GM19452 (cell line): ENCODE measurements at regions not wholly inside any gene's neighbourhood (a gene's known extent, or its start where the extent isn't known, plus 50 kb on each side); places are given as distances from the start of the nearest gene placed in this dataset.
A peak's percentile ranks its signal among the peaks of the same experiment; 100 is the strongest.

Experiments
- ATAC-seq: cut with Tn5 transposase; IDR thresholded peaks from one replicate; pipeline ENCODE4 v1.9.1; 2021; ENCODE audit not compliant: unreplicated experiment

- no peak for ATAC-seq
Measured at GRCh38 chr6:128672023-128672422, 151.6 kb upstream of the PTPRK start.

GRCh38 chr6:128667339-128667858, 147.0 kb upstream of the PTPRK start:
- ATAC-seq = no peak

- no peak for ATAC-seq
Measured at GRCh38 chr6:128666405-128666804, 146.0 kb upstream of the PTPRK start.

GRCh38 chr6:128663238-128663637, 142.8 kb upstream of the PTPRK start:
- peak; percentile 61 for ATAC-seq

- no peak for ATAC-seq
Measured at GRCh38 chr6:128659878-128660622, 139.7 kb upstream of the PTPRK start.

DNA sequence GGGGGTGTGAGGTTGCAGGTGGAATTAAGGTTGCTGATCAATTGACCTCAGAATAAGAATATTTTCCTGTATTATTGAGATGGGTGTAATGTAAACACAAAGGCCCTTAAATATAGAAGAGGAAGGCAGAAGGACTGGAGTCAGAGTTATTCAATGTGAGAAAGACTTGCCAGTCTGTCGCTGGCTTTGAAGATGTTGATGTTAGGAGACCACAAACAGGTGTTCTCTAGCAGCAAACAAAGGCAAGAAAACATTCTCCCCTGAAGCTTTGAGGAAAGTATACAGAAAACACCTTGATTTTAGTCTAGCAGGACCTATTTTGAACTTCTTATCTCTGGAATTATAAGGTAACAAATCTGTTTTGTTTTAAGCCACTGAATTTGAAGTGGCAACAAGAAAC, 138.9 kb upstream of the PTPRK start:
- ATAC-seq = no peak

DNA sequence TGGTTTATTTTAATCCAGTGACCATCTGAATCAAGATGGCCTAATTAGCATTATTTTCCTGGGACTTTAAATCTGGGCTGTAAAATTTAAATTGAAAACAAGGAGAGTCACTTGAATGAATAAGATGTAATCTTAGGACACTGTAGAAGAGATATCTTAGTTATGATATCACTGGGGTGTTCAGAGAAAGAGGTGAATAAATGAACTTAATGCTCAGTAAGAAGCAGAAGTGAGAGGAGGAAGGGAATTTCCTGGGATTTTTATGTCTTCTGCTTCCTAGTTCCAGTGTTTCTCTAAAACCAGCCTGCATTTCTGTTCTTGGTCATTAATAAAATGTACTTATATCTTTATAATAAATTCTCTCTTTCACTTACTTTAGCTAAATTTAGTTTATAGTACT, 136.8 kb upstream of the PTPRK start:
- no peak for ATAC-seq

- peak; percentile 80 for ATAC-seq
Measured at GRCh38 chr6:128655978-128656498, 135.6 kb upstream of the PTPRK start.

DNA sequence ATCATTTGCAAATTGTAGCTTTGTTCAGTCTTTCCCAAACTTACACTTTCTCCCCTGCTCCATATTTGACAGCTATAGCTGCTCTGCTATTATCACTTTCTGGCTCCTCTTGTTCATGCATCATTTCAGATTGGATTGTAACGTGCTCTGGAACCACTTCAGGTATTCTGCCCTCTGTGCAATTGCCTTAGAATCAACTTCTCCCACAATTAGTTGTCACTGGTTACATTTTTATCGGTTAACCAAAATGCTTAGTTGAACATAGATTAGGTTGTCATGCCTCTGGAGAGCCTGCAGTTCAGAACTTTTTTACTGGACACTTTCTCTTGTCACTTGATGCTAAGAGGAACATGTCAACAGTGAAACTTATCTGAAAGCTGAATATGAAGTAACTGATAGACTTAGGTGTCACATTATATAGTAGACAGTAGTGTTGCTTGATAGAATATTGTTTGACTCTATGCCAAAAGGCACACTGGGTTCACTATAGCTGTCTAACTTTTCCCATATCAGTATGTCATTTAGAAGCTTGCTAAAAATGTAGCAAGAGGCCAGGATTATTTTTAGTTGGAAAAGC, 127.7 kb upstream of the PTPRK start:
- ATAC-seq = no peak

DNA sequence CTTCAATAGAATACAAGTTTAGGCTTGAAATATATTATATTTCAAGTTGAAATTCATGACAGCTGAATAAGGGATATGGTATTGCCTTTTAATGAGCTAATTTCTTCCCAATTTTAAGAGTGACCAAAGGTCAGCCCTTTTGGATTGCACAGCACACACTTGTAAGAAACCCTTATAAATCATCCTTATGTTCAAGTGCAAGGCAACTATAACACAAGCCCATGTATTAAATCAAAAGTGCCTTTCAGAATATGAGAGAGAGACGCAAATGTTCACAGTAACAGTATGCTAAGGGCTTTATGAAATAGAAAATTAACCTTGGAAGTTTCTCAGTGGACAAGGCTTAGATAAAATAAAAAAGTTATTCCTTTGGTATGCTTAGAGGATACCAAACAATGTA, 121.7 kb upstream of the PTPRK start:
- ATAC-seq = no peak

- no peak for ATAC-seq
Measured at GRCh38 chr6:128641703-128642102, 121.3 kb upstream of the PTPRK start.

- no peak for ATAC-seq
Measured at GRCh38 chr6:128638817-128639216, 118.4 kb upstream of the PTPRK start.

GRCh38 chr6:128635219-128635618, 114.8 kb upstream of the PTPRK start:
- ATAC-seq = no peak

- ATAC-seq = no peak
Measured at GRCh38 chr6:128632131-128632530, 111.7 kb upstream of the PTPRK start.

DNA sequence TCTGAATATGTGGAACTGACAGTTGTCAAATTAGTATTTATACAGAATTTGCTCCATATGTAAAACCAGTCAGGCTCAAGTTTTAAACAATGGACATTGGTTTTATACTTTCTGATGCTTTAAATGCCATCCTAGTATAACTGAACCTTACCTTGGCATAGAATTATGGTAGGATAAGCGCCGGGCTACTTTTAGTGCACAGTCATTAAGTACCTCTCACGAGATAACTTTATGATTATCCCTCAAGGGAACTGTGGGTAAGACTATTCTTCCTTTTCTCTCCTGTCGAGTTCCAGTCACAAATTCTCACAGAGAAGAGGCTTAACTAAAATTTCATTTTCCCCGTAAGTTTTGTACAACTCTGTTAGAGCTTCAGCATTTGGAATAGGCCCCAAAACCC, 110.6 kb upstream of the PTPRK start:
- no peak for ATAC-seq

DNA sequence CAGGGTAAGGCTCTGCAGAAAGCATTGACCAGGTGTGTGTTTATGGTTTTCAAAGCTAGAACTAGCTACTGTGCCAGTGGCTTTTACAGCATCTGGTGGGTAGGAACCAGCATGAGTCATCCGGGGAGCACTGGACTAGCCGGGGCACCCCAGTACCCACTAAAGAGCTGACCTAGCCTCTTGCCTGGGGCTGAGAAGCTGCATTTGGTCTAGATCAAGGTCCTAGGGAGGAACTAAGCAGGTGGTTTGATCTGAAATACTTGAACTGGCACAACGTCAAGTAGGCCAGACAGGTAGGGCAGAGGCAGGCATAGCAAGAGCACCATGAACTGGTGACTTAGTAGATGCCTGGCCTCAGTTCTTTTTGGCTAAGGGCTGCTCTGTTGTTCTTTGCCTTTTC, 109.8 kb upstream of the PTPRK start:
- ATAC-seq = no peak

GRCh38 chr6:128617285-128617684, 96.9 kb upstream of the PTPRK start:
- no peak for ATAC-seq

DNA sequence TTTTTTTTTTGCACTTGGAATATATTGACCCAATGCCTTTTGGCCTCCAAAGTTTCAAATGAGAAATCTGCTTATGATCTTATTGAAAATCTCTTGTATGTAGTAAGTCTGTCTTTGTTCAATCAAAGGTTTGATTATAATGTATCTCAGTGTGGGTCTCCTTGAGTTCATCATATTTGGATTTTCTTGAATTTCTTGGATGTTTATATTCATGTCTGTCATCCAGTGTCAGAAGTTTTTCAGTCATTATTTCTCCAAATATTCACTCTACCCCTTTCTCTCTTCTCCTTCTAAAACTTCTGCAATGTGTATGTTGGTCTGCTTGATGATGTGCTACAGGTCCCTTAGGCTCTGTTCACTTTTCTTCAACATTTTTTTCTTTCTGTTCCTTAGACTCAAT, 95.9 kb upstream of the PTPRK start:
- ATAC-seq = no peak

DNA sequence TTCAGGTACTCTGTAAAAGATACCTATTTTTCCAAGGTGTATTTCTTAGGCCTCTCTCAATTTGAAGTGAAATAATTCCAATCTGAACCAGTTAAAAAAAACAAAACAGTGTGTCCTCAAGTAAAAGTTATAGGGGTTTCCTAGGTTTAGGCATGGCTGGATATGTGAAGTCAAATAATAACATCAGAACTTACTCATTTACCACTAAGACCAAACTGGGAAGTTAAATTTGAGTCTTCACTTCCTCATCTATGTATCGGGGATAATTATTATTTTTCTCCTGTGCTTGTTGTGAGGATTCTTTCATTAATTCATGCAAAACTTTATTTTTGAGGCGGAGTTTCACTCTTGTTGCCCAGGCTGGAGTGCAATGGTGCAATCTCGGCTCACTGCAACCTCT, 86.2 kb upstream of the PTPRK start:
- peak; percentile 66 for ATAC-seq

DNA sequence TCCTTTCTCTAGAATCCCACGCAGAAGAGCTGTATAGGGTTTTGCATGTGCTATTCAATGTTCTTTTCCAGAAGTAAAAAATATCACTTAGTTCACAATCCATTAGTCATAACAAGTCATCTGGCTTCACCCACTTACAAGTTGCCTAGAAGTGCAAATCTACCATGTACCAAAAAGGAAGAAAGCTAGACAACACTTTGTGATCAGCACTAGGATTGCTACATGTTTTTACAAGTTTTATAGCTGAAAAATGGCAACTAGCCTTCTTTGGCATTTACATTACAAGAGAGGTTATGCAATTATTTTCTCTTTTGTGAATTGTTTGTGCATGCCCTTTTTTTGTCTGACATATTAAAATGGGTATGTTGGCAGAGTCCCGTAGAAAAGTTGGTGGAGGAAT, 85.6 kb upstream of the PTPRK start:
- ATAC-seq = no peak

DNA sequence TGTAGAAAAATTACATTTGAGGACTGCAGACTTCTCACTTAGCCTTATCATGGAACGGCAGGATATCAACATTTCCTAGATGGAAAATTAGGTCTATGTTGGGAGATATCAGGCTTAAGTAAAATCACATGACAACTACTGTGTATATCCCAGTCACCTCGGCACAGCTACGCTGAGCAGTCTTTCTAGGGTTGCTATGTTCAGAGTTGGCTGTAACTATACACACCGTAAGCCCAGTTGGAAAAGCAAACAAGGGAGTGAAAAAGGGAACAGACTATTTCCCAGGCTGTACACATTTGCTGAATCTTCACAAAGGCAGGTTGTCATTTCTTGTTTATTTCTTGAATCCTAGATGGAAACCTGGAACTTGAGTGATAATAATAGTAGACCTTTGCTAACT, 80.7 kb upstream of the PTPRK start:
- ATAC-seq = no peak

GRCh38 chr6:128600397-128600951, 80.1 kb upstream of the PTPRK start:
- peak; percentile 69 for ATAC-seq
